ENCODE measurements at regions not wholly inside any gene's neighbourhood (a gene's known extent, or its start where the extent isn't known, plus 50 kb on each side); places are given as distances from the start of the nearest gene placed in this dataset.

GRCh38 chr15:87805117-87805820 is 451.3 kb downstream of the NTRK3 start:
- intact Hi-C loops (cut with DNase I; ENCODE audit: low total_unique reads), result no loop called here
- Histone ChIP-seq H3K36me3 (no peaks in the 10 kb centered on the region), H3K9me3 (no peaks in the 10 kb centered on the region), H3K27ac (no peak overlapping the region), H3K27me3 (no peaks in the 10 kb centered on the region), H3K4me3 (no peak overlapping the region), H3K4me1 (no peaks in the 10 kb centered on the region)
- TF ChIP-seq CTCF (IDR thresholded peaks at IDR 0.05), result no peak
- no peak for DNase-seq

- Histone ChIP-seq H3K4me3 (no peak overlapping the region), H3K36me3 (no peaks in the 10 kb centered on the region), H3K27me3 (no peaks in the 10 kb centered on the region), H3K4me1 (no peaks in the 10 kb centered on the region), H3K9me3 (no peaks in the 10 kb centered on the region), H3K27ac (no peak overlapping the region)
- intact Hi-C loops (cut with DNase I; ENCODE audit: low total_unique reads), result no loop called here
- DNase-seq, result no peak
- TF ChIP-seq CTCF (IDR thresholded peaks at IDR 0.05), result no peak
Observed at GRCh38 chr15:87804451-87804850, 452.1 kb downstream of the NTRK3 start.

- Histone ChIP-seq H3K36me3 (no peaks in the 10 kb centered on the region), H3K27ac (no peak overlapping the region), H3K4me1 (no peaks in the 10 kb centered on the region), H3K4me3 (no peak overlapping the region), H3K27me3 (no peaks in the 10 kb centered on the region), H3K9me3 (no peaks in the 10 kb centered on the region)
- no peak for DNase-seq
- intact Hi-C loops (cut with DNase I; ENCODE audit: low total_unique reads), result no loop called here
- no peak for TF ChIP-seq CTCF (IDR thresholded peaks at IDR 0.05)
Observed at GRCh38 chr15:87799838-87800237, 456.7 kb downstream of the NTRK3 start.

- intact Hi-C loops (cut with DNase I; ENCODE audit: low total_unique reads), result no loop called here
- H3K4me1 ChIP-seq, result no peaks in the 10 kb centered on the region
- no peak for TF ChIP-seq CTCF (IDR thresholded peaks at IDR 0.05)
- H3K36me3 ChIP-seq, result no peaks in the 10 kb centered on the region
- no peak for DNase-seq
- H3K4me3 ChIP-seq, result no peak overlapping the region
- no peaks in the 10 kb centered on the region for H3K27me3 ChIP-seq
- no peaks in the 10 kb centered on the region for H3K9me3 ChIP-seq
- H3K27ac ChIP-seq, result no peak overlapping the region
Observed at GRCh38 chr15:87799428-87799827, 457.1 kb downstream of the NTRK3 start.

GRCh38 chr15:87793725-87794124 is 462.8 kb downstream of the NTRK3 start:
- H3K36me3 ChIP-seq, result no peaks in the 10 kb centered on the region
- H3K9me3 ChIP-seq, result no peaks in the 10 kb centered on the region
- H3K4me1 ChIP-seq, result no peaks in the 10 kb centered on the region
- H3K4me3 ChIP-seq, result no peak overlapping the region
- DNase-seq, result no peak
- TF ChIP-seq CTCF (IDR thresholded peaks at IDR 0.05), result no peak
- H3K27ac ChIP-seq, result no peak overlapping the region
- H3K27me3 ChIP-seq, result no peaks in the 10 kb centered on the region
- intact Hi-C loops (cut with DNase I; ENCODE audit: low total_unique reads), result no loop called here

All from tibial artery (tissue), 4 donors.